ENCODE measurements at regions not wholly inside any gene's neighbourhood (a gene's known extent, or its start where the extent isn't known, plus 50 kb on each side); places are given as distances from the start of the nearest gene placed in this dataset.

GRCh38 chr11:112366012-112366411, 105.4 kb upstream of the PLET1 start:
- Histone ChIP-seq H3K27me3 (replicated peaks in 2 of 5; ENCODE audit: control insufficient read depth in 4 of 5, insufficient read depth in 5 of 5, low read length in 4 of 5) (peaks cover 0 to 6% (median 0%) of the 10 kb centered on the region in 5 experiments), H3K4me1 (ENCODE audit: control extremely low read depth in 1 of 4, control insufficient read depth in 4 of 4, insufficient read depth in 4 of 4, low read length in 3 of 4) (no peaks in the 10 kb centered on the region), H3K4me3 (ENCODE audit: control insufficient read depth in 1 of 7, extremely low read depth in 1 of 7, insufficient read depth in 4 of 7, low read depth in 2 of 7, low read length in 6 of 7) (no peak overlapping the region), H3K9me3 (ENCODE audit: control extremely low read depth in 1 of 5, control insufficient read depth in 4 of 5, insufficient read depth in 2 of 5, low read depth in 1 of 5, low read length in 4 of 5) (no peaks in the 10 kb centered on the region), H3K27ac (ENCODE audit: insufficient read depth in 1 of 2, low read depth in 1 of 2, low read length in 2 of 2, poor library complexity in 1 of 2, severe bottlenecking in 2 of 2) (no peak overlapping the region), H3K36me3 (ENCODE audit: control insufficient read depth in 4 of 4, insufficient read depth in 4 of 4, low read length in 3 of 4) (no peaks in the 10 kb centered on the region)
- ChIA-PET POLR2A (no interaction called here), CTCF (interaction anchor here (1.4 kb wide), 2 partner anchors 11 to 21 kb away, joined by 4 to 5 read pairs; no protein-coding TSS in a partner anchor)
- no peak for DNase-seq
- 100% methylated on average over 4 of the region's 4 CpGs for WGBS (ENCODE audit: insufficient coverage)

- no CpG with 5 or more reads among the region's 3 CpGs for WGBS (ENCODE audit: insufficient coverage)
- POLR2A ChIA-PET, result no interaction called here
- CTCF ChIA-PET, result no interaction called here
Measured at GRCh38 chr11:112366777-112367176, 106.1 kb upstream of the PLET1 start.

GRCh38 chr11:112367461-112367860, 106.8 kb upstream of the PLET1 start:
- Histone ChIP-seq H3K4me3 (ENCODE audit: control insufficient read depth in 1 of 7, extremely low read depth in 1 of 7, insufficient read depth in 4 of 7, low read depth in 2 of 7, low read length in 6 of 7) (no peak overlapping the region), H3K27ac (ENCODE audit: insufficient read depth in 1 of 2, low read depth in 1 of 2, low read length in 2 of 2, poor library complexity in 1 of 2, severe bottlenecking in 2 of 2) (no peak overlapping the region), H3K27me3 (replicated peaks in 2 of 5; ENCODE audit: control insufficient read depth in 4 of 5, insufficient read depth in 5 of 5, low read length in 4 of 5) (peaks cover 0 to 6% (median 0%) of the 10 kb centered on the region in 5 experiments), H3K36me3 (ENCODE audit: control insufficient read depth in 4 of 4, insufficient read depth in 4 of 4, low read length in 3 of 4) (no peaks in the 10 kb centered on the region), H3K4me1 (ENCODE audit: control extremely low read depth in 1 of 4, control insufficient read depth in 4 of 4, insufficient read depth in 4 of 4, low read length in 3 of 4) (no peaks in the 10 kb centered on the region), H3K9me3 (ENCODE audit: control extremely low read depth in 1 of 5, control insufficient read depth in 4 of 5, insufficient read depth in 2 of 5, low read depth in 1 of 5, low read length in 4 of 5) (no peaks in the 10 kb centered on the region)
- WGBS (ENCODE audit: insufficient coverage), result 100% methylated on average over 3 of the region's 3 CpGs
- DNase-seq, result no peak
- ChIA-PET CTCF (no interaction called here), POLR2A (no interaction called here)

More at GRCh38 chr11:112366777-112367176, 106.1 kb upstream of the PLET1 start:
- Histone ChIP-seq H3K4me3 (ENCODE audit: control insufficient read depth in 1 of 7, extremely low read depth in 1 of 7, insufficient read depth in 4 of 7, low read depth in 2 of 7, low read length in 6 of 7) (no peak overlapping the region), H3K27ac (ENCODE audit: insufficient read depth in 1 of 2, low read depth in 1 of 2, low read length in 2 of 2, poor library complexity in 1 of 2, severe bottlenecking in 2 of 2) (no peak overlapping the region), H3K9me3 (ENCODE audit: control extremely low read depth in 1 of 5, control insufficient read depth in 4 of 5, insufficient read depth in 2 of 5, low read depth in 1 of 5, low read length in 4 of 5) (no peaks in the 10 kb centered on the region), H3K36me3 (ENCODE audit: control insufficient read depth in 4 of 4, insufficient read depth in 4 of 4, low read length in 3 of 4) (no peaks in the 10 kb centered on the region), H3K4me1 (ENCODE audit: control extremely low read depth in 1 of 4, control insufficient read depth in 4 of 4, insufficient read depth in 4 of 4, low read length in 3 of 4) (no peaks in the 10 kb centered on the region), H3K27me3 (replicated peaks in 2 of 5; ENCODE audit: control insufficient read depth in 4 of 5, insufficient read depth in 5 of 5, low read length in 4 of 5) (peaks cover 0 to 6% (median 0%) of the 10 kb centered on the region in 5 experiments)
- DNase-seq, result no peak

GRCh38 chr11:112367895-112368294, 107.2 kb upstream of the PLET1 start:
- H3K4me3 ChIP-seq (ENCODE audit: control insufficient read depth in 1 of 7, extremely low read depth in 1 of 7, insufficient read depth in 4 of 7, low read depth in 2 of 7, low read length in 6 of 7), result no peak overlapping the region
- H3K36me3 ChIP-seq (ENCODE audit: control insufficient read depth in 4 of 4, insufficient read depth in 4 of 4, low read length in 3 of 4), result no peaks in the 10 kb centered on the region
- H3K27ac ChIP-seq (ENCODE audit: insufficient read depth in 1 of 2, low read depth in 1 of 2, low read length in 2 of 2, poor library complexity in 1 of 2, severe bottlenecking in 2 of 2), result no peak overlapping the region
- DNase-seq, result no peak
- WGBS (ENCODE audit: insufficient coverage), result 96% methylated on average over 5 of the region's 5 CpGs
- H3K27me3 ChIP-seq (replicated peaks in 2 of 5; ENCODE audit: control insufficient read depth in 4 of 5, insufficient read depth in 5 of 5, low read length in 4 of 5), result peaks cover 0 to 6% (median 0%) of the 10 kb centered on the region in 5 experiments
- no peaks in the 10 kb centered on the region for H3K9me3 ChIP-seq (ENCODE audit: control extremely low read depth in 1 of 5, control insufficient read depth in 4 of 5, insufficient read depth in 2 of 5, low read depth in 1 of 5, low read length in 4 of 5)
- CTCF ChIA-PET, result no interaction called here
- POLR2A ChIA-PET, result no interaction called here
- no peaks in the 10 kb centered on the region for H3K4me1 ChIP-seq (ENCODE audit: control extremely low read depth in 1 of 4, control insufficient read depth in 4 of 4, insufficient read depth in 4 of 4, low read length in 3 of 4)

GRCh38 chr11:112368381-112368780, 107.7 kb upstream of the PLET1 start:
- whole genome bisulfite sequencing (ENCODE audit: insufficient coverage), result 100% methylated on average over 1 of the region's 1 CpG
- POLR2A ChIA-PET, result no interaction called here
- CTCF ChIA-PET, result no interaction called here

GRCh38 chr11:112369374-112369773, 108.7 kb upstream of the PLET1 start:
- Histone ChIP-seq H3K36me3 (ENCODE audit: control insufficient read depth in 4 of 4, insufficient read depth in 4 of 4, low read length in 3 of 4) (no peaks in the 10 kb centered on the region), H3K9me3 (ENCODE audit: control extremely low read depth in 1 of 5, control insufficient read depth in 4 of 5, insufficient read depth in 2 of 5, low read depth in 1 of 5, low read length in 4 of 5) (no peaks in the 10 kb centered on the region), H3K27ac (ENCODE audit: insufficient read depth in 1 of 2, low read depth in 1 of 2, low read length in 2 of 2, poor library complexity in 1 of 2, severe bottlenecking in 2 of 2) (no peak overlapping the region), H3K4me3 (ENCODE audit: control insufficient read depth in 1 of 7, extremely low read depth in 1 of 7, insufficient read depth in 4 of 7, low read depth in 2 of 7, low read length in 6 of 7) (no peak overlapping the region), H3K27me3 (replicated peaks in 2 of 5; ENCODE audit: control insufficient read depth in 4 of 5, insufficient read depth in 5 of 5, low read length in 4 of 5) (peaks cover 0 to 6% (median 0%) of the 10 kb centered on the region in 5 experiments), H3K4me1 (ENCODE audit: control extremely low read depth in 1 of 4, control insufficient read depth in 4 of 4, insufficient read depth in 4 of 4, low read length in 3 of 4) (no peaks in the 10 kb centered on the region)
- CTCF ChIA-PET, result interaction anchor here (0.7 kb wide), 1 partner anchor 12 kb away, joined by 3 read pairs; no protein-coding TSS in a partner anchor
- DNase-seq, result no peak
- WGBS (ENCODE audit: insufficient coverage), result 100% methylated on average over 1 of the region's 1 CpG
- POLR2A ChIA-PET, result no interaction called here

More at GRCh38 chr11:112368381-112368780, 107.7 kb upstream of the PLET1 start:
- Histone ChIP-seq H3K27me3 (replicated peaks in 2 of 5; ENCODE audit: control insufficient read depth in 4 of 5, insufficient read depth in 5 of 5, low read length in 4 of 5) (peaks cover 0 to 6% (median 0%) of the 10 kb centered on the region in 5 experiments), H3K27ac (ENCODE audit: insufficient read depth in 1 of 2, low read depth in 1 of 2, low read length in 2 of 2, poor library complexity in 1 of 2, severe bottlenecking in 2 of 2) (no peak overlapping the region), H3K4me1 (ENCODE audit: control extremely low read depth in 1 of 4, control insufficient read depth in 4 of 4, insufficient read depth in 4 of 4, low read length in 3 of 4) (no peaks in the 10 kb centered on the region), H3K36me3 (ENCODE audit: control insufficient read depth in 4 of 4, insufficient read depth in 4 of 4, low read length in 3 of 4) (no peaks in the 10 kb centered on the region), H3K4me3 (ENCODE audit: control insufficient read depth in 1 of 7, extremely low read depth in 1 of 7, insufficient read depth in 4 of 7, low read depth in 2 of 7, low read length in 6 of 7) (no peak overlapping the region), H3K9me3 (ENCODE audit: control extremely low read depth in 1 of 5, control insufficient read depth in 4 of 5, insufficient read depth in 2 of 5, low read depth in 1 of 5, low read length in 4 of 5) (no peaks in the 10 kb centered on the region)
- DNase-seq, result no peak

GRCh38 chr11:112369916-112370315, 109.3 kb upstream of the PLET1 start:
- POLR2A ChIA-PET, result no interaction called here

More at GRCh38 chr11:112369916-112370315, 109.3 kb upstream of the PLET1 start:
- Histone ChIP-seq H3K9me3 (ENCODE audit: control extremely low read depth in 1 of 5, control insufficient read depth in 4 of 5, insufficient read depth in 2 of 5, low read depth in 1 of 5, low read length in 4 of 5) (no peaks in the 10 kb centered on the region), H3K27ac (ENCODE audit: insufficient read depth in 1 of 2, low read depth in 1 of 2, low read length in 2 of 2, poor library complexity in 1 of 2, severe bottlenecking in 2 of 2) (no peak overlapping the region), H3K27me3 (replicated peaks in 2 of 5; ENCODE audit: control insufficient read depth in 4 of 5, insufficient read depth in 5 of 5, low read length in 4 of 5) (peaks cover 0 to 6% (median 0%) of the 10 kb centered on the region in 5 experiments), H3K36me3 (ENCODE audit: control insufficient read depth in 4 of 4, insufficient read depth in 4 of 4, low read length in 3 of 4) (no peaks in the 10 kb centered on the region), H3K4me1 (ENCODE audit: control extremely low read depth in 1 of 4, control insufficient read depth in 4 of 4, insufficient read depth in 4 of 4, low read length in 3 of 4) (no peaks in the 10 kb centered on the region), H3K4me3 (ENCODE audit: control insufficient read depth in 1 of 7, extremely low read depth in 1 of 7, insufficient read depth in 4 of 7, low read depth in 2 of 7, low read length in 6 of 7) (no peak overlapping the region)
- 96% methylated on average over 5 of the region's 5 CpGs for WGBS (ENCODE audit: insufficient coverage)
- CTCF ChIA-PET, result no interaction called here
- no peak for DNase-seq
